ENCODE measurements at regions not wholly inside any gene's neighbourhood (a gene's known extent, or its start where the extent isn't known, plus 50 kb on each side); places are given as distances from the start of the nearest gene placed in this dataset.
"Not testable (repeated sequence)": the region's sequence is repeated elsewhere in the genome, so short reads cannot be mapped to it uniquely, and the experiment has no call there.

DNA sequence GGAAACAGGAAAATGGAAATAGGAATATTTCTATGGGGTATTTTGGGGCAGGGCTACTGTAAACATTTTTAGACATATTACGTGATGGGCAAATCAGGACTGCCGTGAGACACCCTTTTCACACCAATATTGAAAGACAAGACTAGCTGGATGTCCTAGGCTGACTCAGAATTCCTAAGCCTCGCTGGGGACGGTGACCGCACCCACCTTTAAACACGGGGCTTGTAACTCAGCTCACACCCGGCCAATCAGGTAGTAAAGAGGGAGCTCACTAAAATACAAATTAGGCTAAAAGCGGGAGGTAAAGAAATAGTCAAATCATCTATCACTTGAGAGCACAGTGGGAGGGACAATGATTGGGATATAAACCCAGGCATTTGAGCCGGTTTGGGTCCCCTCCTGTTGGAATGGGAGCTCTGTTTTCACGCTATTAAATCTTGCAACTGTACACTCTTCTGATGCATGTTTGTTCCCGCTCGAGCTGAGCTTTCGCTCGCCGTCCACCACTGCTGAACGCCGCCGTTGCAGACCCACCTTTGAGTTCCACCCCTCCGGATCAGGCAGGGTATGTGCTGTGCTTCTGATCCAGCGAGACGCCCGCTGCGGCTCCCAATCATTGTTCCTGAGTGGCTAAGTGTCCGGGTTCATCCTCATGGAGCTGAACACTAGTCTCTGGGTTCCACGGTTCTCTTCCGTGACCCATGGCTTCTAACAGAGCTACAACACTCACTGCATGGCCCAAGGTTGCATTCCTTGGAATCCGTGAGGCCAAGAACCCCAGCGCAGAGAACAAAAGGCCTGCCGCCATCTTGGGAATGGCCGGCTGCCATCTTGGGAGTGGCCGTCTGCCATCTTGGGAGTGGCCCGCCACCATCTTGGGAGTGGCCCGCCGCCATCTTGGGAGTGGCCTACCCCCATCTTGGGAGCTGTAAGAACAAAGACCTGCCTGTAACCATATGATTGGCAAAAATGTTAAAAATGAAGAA lies 152.6 kb downstream of the CRLF2 start:
- FAIRE-seq, result no peak
- DNase-seq (ENCODE audit: low spot score), result no peak

DNA sequence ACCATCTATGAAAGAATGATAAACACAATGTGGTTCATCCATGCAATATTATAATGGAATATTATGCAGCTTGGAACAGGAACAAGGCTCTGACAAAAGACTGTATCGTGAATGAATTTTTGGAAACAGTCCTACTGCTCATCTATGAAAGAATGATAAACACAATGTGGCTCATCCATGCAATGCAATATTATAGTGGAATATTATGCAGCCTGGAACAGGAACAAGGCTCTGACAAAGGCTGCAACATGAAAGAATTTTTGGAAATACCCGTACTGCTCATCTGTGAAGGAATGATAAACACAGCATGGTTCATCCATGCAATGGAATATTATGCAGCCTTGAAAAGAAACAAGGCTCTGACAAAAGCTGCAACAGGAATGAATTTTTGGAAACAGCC lies 158.8 kb downstream of the CRLF2 start:
- not testable (repeated sequence) for FAIRE-seq; DNase-seq (ENCODE audit: low spot score)

DNA sequence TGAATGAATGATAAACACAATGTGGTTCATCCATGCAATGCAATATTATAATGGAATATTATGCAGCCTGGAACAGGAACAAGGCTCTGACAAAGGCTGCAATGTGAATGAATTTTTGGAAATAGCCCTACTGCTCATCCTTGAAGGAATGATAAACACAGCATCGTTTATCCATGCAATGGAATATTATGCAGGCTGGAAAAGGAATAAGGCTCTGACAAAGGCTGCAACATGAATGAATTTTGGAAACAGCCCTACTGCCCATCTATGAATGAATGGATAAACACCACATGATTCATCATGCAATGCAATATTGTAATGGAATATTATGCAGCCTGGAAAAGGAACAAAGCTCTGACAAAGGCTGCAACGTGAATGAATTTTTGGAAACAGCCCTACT lies 159.4 kb downstream of the CRLF2 start:
- DNase-seq (ENCODE audit: low spot score) (no peak), FAIRE-seq (no peak)

DNA sequence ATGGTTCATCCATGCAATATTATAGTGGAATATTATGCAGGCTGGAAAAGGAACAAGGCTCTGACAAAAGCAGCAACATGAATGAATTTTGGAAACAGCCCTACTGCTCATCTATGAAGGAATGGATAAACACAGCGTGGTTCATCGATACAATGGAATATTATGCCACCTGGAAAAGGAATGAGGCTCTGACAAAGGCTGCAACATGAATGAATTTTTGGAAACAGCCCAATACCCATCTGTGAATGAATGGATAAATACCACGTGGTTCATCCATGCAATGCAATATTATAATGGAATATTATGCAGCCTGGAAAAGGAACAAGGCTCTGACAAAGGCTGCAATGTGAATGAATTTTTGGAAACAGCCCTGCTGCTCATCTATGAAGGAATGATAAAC lies 160.4 kb downstream of the CRLF2 start:
- FAIRE-seq, result no peak
- no peak for DNase-seq (ENCODE audit: low spot score)

DNA sequence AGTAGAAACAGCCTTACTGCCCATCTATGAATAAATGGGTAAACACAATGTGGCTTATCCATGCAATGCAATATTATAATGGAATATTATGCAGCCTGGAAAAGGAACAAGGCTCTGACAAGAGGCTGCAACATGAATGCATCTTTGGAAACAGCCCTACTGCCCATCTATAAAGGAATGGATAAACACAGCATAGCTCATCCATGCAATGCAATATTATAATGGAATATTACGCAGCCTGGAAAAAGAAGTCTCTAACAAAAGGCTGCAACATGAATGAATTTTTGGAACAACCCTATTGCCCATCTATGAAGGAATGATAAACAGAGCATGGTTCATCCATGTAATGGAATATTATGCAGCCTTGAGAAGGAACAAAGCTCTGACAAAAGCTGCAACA lies 161.0 kb downstream of the CRLF2 start:
- DNase-seq (ENCODE audit: low spot score) (no peak), FAIRE-seq (no peak)

DNA sequence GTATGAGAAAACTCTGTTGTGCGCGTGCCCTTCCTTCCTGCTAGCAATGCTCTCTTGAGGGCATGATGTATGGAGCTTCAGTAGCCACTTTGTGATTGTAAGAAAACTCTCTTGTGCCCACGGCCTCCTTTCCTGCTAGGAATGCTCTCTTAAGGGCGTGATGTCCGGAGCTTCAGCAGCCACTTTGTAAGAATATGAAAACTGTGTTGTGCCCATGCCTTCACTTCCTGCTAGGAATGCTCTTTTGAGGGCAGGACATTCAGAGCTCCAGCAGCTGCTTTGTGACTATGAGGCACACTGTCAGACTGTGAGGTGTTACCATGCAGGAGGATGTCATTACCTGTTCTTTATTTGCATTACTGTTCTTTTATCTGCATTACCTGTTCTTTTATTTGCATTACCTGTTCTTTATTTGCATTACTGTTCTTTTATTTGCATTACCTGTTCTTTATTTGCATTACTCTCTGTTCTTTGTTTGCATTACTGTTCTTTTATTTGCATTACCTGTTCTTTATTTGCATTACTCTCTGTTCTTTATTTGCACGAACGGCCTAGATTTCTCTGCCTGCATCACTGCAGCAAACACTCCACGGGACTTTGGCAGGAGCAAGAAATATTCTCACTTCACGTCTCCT lies 166.7 kb downstream of the CRLF2 start:
- FAIRE-seq, result no peak
- no peak for DNase-seq (ENCODE audit: low spot score)

DNA sequence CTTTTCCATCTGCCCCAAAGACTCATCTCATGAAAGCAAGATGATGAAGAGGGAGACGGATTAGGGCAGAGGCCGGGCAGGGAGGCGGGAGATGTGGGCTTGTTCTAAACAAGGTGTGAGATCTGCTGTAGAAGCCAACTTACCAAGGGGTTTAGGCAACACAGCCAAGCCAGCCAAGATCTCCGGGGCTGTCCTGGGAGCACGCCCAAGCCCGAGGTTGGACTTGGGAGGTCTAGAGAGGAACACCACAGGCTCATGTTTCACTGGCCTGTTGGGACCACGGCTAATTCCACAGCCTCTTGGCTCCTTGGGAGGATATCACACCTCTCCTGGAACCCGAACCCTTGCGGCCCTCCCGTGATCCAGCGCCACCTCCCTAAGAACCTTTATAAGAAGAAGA lies 171.4 kb downstream of the CRLF2 start:
- FAIRE-seq (no peak), DNase-seq (ENCODE audit: low spot score) (no peak)

DNA sequence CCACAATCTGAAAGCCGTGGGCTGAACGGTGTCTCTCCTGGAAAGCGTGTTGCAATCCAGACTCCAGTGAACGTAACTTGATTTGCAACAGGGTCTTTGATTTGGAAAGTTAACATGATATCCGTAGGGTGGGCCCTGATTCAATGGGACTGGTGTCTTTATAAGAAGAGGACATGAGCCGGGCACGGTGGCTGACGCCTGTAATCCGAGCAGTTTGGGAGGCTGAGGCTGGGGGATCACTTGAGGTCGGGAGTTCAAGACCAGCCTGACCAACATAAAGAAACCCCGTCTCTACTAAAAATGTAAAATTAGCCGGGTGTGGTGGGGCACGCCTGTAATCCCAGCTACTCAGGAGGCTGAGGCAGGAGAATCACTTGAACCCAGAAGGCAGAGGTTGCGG lies 176.5 kb downstream of the CRLF2 start:
- DNase-seq (ENCODE audit: low spot score); FAIRE-seq: not testable (repeated sequence)

DNA sequence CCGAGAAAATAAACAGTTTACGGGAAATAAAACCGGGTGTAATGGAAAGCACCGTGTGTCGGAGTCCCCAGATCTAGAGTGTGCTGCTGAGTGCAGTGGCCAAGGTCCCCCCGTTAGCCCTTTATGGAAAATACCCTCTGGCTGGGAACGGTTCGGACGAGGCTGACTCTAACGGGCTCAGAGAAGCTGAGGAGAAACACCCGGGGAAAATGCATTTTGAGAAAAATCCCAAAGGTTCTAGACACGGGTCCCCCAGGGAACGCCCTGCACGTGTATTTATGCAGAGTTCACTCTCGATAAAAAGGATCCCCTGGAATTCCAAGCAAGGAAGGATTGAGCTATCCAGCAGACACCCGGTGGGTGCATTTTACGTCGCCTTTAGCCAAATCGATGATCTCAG lies 177.2 kb downstream of the CRLF2 start:
- no peak for FAIRE-seq
- DNase-seq (ENCODE audit: low spot score), result no peak

DNA sequence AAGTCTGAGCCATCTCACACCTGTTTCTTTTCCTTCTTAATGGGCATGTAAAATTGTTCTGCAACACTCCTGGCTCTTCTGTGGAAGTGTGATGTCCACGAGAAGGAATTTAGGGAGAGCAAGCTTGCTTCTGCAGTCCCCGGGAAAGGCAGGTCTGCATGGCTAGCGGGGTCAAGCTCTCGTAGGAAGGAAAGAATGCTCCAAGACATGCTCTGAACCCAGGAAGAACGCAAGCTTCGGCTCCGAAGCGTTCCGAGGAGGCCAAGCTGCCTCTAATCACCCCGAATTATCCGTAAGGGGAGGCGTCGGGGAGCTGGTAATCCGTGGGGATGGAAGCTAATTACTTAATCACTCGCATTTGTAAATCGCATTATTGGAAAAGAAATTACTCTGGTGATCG lies 177.7 kb downstream of the CRLF2 start:
- DNase-seq (ENCODE audit: low spot score), result no peak
- no peak for FAIRE-seq

DNA sequence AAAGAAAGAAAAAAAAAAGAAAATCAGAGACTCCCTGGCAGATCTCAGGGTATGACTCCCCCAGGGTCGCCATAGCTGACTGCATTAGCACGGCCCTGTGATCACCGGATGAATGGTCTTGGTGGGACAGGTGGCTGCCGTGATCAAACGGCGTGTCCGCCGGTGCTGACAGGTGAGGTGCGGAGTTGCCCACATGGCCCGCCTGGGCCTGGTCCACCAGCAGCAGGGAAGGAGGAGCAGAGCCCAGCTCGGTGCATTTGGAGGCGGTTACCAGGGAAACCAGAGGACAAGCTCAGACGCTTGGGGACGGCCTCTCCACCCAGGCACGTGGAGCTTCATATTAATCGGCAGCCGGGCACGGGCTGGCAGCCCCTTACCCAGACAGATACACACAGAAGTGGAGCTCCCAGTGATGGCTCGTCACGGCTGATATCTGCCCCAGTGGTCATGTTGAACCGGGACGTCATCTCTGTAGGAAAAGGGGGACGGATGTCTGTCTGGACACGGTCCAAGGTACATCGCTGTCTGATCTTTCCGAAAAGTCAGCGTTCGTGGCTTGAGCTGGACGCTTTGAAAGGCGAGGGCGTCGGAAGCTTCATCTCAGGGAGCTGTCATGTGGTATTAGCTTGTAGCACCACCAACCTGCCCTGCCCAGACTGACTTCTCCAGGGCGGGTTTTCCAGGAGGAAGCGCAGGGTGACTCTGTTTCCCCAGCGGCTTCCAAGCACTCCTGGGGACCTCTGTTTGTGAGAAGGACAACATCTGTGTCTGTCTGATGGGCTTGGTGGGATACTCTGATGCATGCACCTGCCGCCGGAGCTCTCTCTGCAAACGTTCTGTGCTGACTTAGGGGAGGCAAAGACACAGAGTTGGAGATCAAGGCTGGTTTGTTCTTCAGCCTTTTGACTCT lies 180.7 kb downstream of the CRLF2 start:
- FAIRE-seq (no peak), DNase-seq (ENCODE audit: low spot score) (no peak)

DNA sequence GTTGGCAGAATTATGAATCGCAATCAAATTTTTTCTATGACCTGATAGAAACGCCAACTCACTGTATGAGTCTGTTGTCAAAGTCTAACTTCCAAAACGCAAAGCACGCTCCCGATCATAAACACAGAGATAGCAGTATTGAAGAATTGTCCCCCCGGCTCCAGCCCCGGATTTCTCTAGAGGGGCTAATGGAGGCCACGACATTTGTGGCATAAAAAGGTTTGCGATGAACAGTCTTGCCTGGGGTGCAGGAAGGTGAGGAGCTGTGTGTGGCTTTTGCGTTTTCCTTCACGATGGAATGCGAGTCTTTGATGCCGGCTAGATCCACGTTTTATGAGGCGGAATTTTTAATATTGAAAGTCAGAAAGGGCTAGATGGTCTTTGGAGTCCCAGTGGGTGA lies 183.0 kb downstream of the CRLF2 start:
- DNase-seq (ENCODE audit: low spot score) (no peak), FAIRE-seq (no peak)

DNA sequence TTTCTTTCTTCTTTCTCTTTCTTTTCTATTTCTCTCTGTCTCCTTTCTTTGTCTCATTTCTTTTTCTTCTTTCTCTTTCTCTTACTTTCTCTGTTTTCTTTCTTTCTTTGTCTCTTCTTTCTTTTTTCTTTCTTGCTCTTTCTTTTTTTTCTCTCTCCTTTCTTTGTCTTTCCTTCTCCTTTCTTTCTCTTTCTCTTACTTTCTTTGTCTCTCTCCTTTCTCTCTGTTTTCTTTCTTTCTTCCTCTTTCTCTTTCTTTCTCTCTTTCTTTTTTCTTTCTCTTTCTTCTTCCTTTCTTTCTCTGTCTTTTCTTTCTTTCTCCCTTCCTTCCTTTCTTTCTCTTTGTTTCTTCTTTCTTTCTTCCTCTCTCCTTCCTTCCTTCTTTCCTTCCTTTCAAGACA lies 184.8 kb downstream of the CRLF2 start:
- DNase-seq (ENCODE audit: low spot score), result no peak
- no peak for FAIRE-seq

DNA sequence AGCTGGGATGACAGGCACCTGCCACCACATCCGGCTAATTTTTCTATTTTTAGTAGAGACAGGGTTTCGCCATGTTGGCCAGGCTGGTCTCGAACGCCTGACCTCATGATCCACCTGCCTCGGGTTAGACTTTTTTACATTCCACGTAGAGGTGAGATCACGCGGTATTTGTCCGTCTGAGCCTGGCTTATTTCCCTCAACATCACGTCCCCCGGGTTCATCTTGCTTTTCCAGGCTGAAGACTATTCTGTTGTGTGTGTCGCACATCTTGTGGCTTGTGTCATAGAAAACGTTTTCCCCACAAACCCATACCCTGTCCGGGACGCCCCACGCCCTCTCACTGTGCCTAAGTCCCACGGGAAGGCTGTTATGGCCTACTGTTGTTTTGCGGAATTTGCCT lies 185.3 kb downstream of the CRLF2 start:
- DNase-seq (ENCODE audit: low spot score), result no peak

DNA sequence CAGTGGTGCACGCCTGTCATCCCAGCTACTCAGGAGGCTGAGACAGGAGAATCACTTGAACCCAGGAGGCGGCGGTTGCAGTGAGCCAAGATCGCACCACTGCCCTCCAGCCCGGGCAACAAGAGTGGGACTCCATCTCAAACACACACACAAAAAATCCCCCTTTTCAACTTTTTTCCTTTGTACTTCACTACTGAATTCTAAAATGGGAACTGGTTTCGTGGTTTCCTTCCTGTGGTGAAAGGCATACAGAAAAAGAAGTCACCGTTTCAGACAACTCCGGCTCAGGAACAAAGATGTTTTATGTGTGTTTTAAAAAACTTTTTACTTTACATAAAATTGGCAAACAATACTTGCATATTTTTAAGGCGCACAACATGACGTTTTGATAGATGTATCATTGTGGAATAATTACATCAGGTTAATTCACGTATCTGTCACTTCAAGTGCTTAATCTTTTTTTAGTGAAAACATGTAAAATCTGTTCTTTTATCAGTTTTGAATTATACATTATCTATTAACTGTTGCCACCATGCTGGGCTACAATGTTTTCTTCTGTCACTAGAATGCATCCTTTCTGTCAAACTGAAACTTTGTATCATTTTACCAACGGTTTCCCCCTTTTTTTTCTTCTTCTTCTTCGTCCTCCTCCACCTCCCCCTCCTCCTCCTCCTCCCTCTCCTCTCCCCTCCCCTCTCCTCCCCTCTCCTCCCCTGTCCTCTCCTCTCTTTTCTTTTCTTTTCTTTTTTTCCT lies 186.0 kb downstream of the CRLF2 start:
- DNase-seq (ENCODE audit: low spot score) (no peak), FAIRE-seq (no peak)

More for the DNA sequence above, 185.3 kb downstream of the CRLF2 start:
- no peak for FAIRE-seq

DNA sequence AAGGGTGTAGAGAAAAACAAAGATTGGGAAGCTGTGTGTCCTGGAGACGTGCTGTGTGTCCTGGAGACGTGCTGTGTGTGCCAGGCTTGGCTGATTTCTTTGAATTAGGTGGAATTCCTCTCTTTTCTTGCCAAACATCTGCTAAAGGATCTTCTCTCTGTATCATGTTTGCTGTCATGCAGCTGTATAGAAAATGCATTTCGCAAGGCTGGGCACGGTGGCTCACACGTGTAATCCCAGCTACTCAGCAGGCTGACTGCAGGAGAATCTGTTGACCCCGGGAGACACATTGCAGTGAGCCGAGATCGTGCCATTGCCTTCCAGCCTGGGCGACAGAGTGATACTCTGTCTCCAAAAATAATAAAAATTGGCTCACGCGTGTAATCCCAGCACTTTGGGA lies 187.0 kb downstream of the CRLF2 start:
- DNase-seq (ENCODE audit: low spot score) (no peak), FAIRE-seq (no peak)

DNA sequence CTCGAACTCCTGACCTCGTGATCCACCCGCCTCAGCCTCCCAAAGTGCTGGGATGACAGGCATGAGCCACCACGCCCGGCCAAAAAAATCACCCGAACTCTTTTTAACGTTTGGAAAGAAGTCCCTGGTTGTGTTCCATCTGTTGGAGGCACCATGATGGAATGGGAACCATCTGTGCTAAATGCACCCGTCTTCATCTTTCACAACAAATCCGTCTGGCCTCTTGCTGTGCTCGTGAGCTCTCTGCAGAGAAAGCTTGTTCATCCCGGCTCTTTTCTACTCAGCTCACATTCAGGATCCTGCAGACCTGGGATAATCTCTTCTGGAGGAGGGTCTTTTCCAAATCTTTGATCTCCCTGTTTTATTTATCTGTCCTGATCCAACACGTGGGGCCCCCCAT lies 188.8 kb downstream of the CRLF2 start:
- FAIRE-seq, result no peak
- no peak for DNase-seq (ENCODE audit: low spot score)

DNA sequence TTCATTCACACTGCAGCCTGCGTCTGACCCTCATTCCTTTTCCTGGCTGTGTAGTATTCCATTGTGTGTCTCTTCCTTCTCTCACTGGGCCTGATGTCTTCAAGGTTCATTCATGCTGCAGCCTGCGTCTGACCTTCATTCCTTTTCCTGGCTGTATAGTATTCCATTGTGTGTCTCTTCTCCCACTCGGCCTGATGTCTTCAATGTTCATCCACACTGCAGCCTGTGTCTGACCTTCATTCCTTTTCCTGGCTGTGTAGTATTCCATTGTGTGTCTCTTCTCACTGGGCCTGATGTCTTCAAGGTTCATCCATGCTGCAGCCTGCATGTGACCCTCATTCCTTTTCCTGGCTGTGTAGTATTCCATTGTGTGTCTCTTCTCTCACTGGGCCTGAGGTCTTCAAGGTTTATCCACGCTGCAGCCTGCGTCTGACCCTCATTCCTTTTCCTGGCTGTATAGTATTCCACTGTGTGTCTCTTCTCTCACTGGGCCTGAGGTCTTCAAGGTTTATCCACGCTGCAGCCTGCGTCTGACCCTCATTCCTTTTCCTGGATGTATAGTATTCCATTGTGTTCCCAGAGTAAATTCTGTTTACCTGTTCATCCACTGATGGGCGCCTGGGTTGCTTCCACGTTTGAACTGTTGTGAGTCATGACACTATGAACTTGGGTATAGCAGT lies 191.0 kb downstream of the CRLF2 start:
- DNase-seq (ENCODE audit: low spot score); FAIRE-seq: not testable (repeated sequence)

DNA sequence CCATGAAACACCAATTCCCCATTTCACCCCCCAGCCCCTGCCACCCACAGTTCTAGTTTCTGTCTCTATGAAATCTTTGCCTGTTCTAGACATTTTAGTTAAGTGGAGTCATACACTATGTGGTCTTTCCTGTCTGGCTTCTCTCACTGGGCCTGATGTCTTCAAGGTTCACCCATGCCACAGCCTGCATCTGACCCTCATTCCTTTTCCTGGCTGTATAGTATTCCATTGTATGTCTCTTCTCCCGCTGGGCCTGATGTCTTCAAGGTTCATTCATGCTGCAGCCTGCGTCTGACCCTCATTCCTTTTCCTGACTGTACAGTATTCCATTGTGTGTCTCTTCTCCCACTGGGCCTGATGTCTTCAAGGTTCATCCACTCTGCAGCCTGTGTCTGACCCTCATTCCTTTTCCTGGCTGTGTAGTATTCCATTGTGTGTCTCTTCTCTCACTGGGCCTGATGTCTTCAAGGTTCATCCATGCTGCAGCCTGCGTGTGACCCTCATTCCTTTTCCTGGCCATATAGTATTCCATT lies 191.7 kb downstream of the CRLF2 start:
- FAIRE-seq (no peak), DNase-seq (ENCODE audit: low spot score) (no peak)

DNA sequence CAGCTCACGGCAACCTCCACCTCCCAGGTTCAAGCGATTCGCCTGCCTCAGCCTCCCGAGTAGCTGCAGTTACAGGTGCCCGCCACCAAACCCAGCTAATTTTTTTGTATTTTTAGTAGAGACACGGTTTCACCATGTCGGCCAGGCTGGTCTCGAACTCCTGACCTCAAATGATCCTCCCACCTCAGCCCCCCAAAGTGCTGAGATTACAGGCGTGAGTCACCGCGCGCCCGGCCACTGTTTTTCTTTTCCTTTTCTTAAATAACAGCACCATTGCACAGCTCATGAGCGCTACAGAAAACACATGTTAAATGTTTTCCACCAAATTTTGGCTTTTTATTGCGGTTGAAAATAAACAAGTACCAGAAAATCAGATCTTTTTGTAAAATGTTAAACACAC lies 195.5 kb downstream of the CRLF2 start:
- not testable (repeated sequence) for FAIRE-seq; DNase-seq (ENCODE audit: low spot score)

All from urothelium cell line (cell line).